NCI-H2227 (cell line): ENCODE measurements at regions not wholly inside any gene's neighbourhood (a gene's known extent, or its start where the extent isn't known, plus 50 kb on each side); places are given as distances from the start of the nearest gene placed in this dataset.

Experiments
- DNase-seq: peaks from one replicate; lab custom pipeline; 2025; ENCODE audit not compliant: unreplicated experiment; lab: John Stamatoyannopoulos, UW

GRCh38 chr6:22045261-22045912, 251.4 kb downstream of the PRL start:
- no peak for DNase-seq

GRCh38 chr6:22049002-22049401, 247.8 kb downstream of the PRL start:
- no peak for DNase-seq

GRCh38 chr6:22053391-22053997, 243.3 kb downstream of the PRL start:
- no peak for DNase-seq

- DNase-seq, result no peak
Measured at GRCh38 chr6:22056398-22056797, 240.4 kb downstream of the PRL start.

GRCh38 chr6:22057962-22058361, 238.9 kb downstream of the PRL start:
- DNase-seq, result no peak

- no peak for DNase-seq
Measured at GRCh38 chr6:22059126-22059525, 237.7 kb downstream of the PRL start.

- DNase-seq, result no peak
Measured at GRCh38 chr6:22059946-22060345, 236.9 kb downstream of the PRL start.

GRCh38 chr6:22062807-22063408, 233.9 kb downstream of the PRL start:
- no peak for DNase-seq

GRCh38 chr6:22064558-22064957, 232.3 kb downstream of the PRL start:
- no peak for DNase-seq

- no peak for DNase-seq
Measured at GRCh38 chr6:22067122-22067521, 229.7 kb downstream of the PRL start.

GRCh38 chr6:22067671-22068070, 229.2 kb downstream of the PRL start:
- no peak for DNase-seq

- no peak for DNase-seq
Measured at GRCh38 chr6:22068561-22069305, 228.1 kb downstream of the PRL start.

GRCh38 chr6:22069306-22069800, 227.5 kb downstream of the PRL start:
- no peak for DNase-seq

GRCh38 chr6:22071270-22072041, 225.4 kb downstream of the PRL start:
- DNase-seq, result no peak

- no peak for DNase-seq
Measured at GRCh38 chr6:22072949-22073348, 223.9 kb downstream of the PRL start.

- no peak for DNase-seq
Measured at GRCh38 chr6:22073516-22074198, 223.2 kb downstream of the PRL start.

- DNase-seq, result no peak
Measured at GRCh38 chr6:22078288-22078687, 218.5 kb downstream of the PRL start.

GRCh38 chr6:22078802-22079545, 217.9 kb downstream of the PRL start:
- DNase-seq, result no peak

GRCh38 chr6:22079783-22080182, 217.1 kb downstream of the PRL start:
- DNase-seq, result no peak

GRCh38 chr6:22081709-22082108, 215.1 kb downstream of the PRL start:
- no peak for DNase-seq
